Testis (tissue), 2 donors: ENCODE measurements at regions not wholly inside any gene's neighbourhood (a gene's known extent, or its start where the extent isn't known, plus 50 kb on each side); places are given as distances from the start of the nearest gene placed in this dataset.

ENCODE experiments used
- DNase-seq: peaks from one replicate; pipeline ENCODE4 v3.0.0-alpha.2; 2019
- H3K27ac ChIP-seq, 2 donors: fragments of 200-600 bp; sonication (generic); one replicate each; pipeline ENCODE4 v1.5.1; 2019
- H3K27me3 ChIP-seq: fragments of 200-600 bp; sonication (generic); one replicate; pipeline ENCODE4 v1.5.1; 2019
- H3K36me3 ChIP-seq: fragments of 200-600 bp; sonication (generic); one replicate; pipeline ENCODE4 v1.5.1; 2017; ENCODE audit warnings: low read depth; ENCODE audit errors: missing control alignments
- H3K4me1 ChIP-seq: fragments of 200-600 bp; sonication (generic); one replicate; pipeline ENCODE4 v1.5.1; 2019
- H3K4me3 ChIP-seq, 2 donors: fragments of 200-600 bp; sonication (generic); one replicate each; pipeline ENCODE4 v1.5.1; 2017 to 2019
- H3K9me3 ChIP-seq: fragments of 200-600 bp; sonication (generic); one replicate; pipeline ENCODE4 v1.5.1; 2017
- POLR2A ChIP-seq: fragments of 450-650 bp; IDR thresholded peaks from one replicate; pipeline ENCODE4 v1.6.1; 2017; ENCODE audit warnings: antibody characterized with exemption, mild to moderate bottlenecking, moderate library complexity
- WGBS, 2 donors: methylation state at CpG; one replicate each; pipeline ENCODE4 v1.1.5; 2018; 5-methylcytosine and 5-hydroxymethylcytosine counted together
- intact Hi-C: fragments of 100-400 bp; cut with DNase I; formaldehyde crosslinking; loops from one replicate; pipeline ENCODE4 v1.15.1; 2023; ENCODE audit warnings: low total_unique reads
- TF ChIP-seq, protein P1 (sequence below), 3 experiments: fragments of 450-650 bp in 2 of 3; fragments of 200-600 bp in 1 of 3; sonication (generic) in 1 of 3; IDR thresholded peaks; one replicate each; pipeline ENCODE4 v1.5.1; 2016 to 2019; ENCODE audit warnings: antibody characterized with exemption in 3 of 3, mild to moderate bottlenecking in 2 of 3, moderate library complexity in 1 of 3

DNA sequence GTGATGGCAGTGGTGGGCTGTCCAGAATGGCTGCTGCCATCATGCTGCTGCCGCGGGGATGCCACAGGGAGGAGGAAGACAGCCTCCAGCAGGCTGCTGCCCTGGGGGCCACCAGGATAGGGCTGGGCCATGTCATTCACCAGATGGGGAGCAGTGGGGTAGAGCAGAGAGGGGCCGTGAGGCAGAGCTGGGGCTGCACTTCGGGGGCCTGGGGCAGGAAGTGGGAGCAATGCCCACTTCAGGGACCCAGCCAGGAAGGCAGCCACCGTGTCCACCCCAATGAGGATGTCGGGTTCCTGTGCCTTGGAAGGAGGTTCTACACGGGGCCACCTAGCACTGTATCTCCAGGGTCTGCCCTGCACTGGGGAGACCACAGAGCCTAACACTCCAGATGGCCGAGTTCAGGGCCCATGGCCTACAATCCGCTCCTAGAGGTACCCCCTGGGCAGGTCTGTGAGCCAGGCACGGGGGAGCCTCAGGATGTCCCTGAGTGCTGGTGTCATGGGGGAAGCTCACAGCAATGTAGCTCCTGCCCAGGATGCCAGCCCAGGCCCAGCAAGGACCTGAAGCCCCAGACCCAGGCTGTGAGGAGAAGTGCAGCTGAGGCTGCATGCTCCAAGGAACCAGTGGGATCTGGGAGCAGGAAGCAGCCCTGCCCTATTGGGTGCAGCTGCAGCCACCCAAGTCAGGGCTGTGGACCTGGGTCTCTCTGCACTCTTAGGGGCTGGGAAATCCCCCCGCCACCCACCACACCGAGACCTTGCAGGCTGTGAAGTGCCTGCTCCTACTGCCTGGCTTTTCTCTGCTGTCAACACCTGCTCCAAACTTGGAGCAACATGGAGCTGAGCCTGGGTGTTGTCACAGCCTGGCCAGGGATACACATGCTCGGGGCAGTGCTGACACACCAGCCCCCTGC lies 140.3 kb downstream of the PDHA2 start:
- no peaks in the 10 kb centered on the region for H3K27me3 ChIP-seq
- intact Hi-C loops, result no loop called here
- H3K9me3 ChIP-seq, result no peaks in the 10 kb centered on the region
- H3K4me1 ChIP-seq, result no peaks in the 10 kb centered on the region
- TF ChIP-seq, protein P1, sequence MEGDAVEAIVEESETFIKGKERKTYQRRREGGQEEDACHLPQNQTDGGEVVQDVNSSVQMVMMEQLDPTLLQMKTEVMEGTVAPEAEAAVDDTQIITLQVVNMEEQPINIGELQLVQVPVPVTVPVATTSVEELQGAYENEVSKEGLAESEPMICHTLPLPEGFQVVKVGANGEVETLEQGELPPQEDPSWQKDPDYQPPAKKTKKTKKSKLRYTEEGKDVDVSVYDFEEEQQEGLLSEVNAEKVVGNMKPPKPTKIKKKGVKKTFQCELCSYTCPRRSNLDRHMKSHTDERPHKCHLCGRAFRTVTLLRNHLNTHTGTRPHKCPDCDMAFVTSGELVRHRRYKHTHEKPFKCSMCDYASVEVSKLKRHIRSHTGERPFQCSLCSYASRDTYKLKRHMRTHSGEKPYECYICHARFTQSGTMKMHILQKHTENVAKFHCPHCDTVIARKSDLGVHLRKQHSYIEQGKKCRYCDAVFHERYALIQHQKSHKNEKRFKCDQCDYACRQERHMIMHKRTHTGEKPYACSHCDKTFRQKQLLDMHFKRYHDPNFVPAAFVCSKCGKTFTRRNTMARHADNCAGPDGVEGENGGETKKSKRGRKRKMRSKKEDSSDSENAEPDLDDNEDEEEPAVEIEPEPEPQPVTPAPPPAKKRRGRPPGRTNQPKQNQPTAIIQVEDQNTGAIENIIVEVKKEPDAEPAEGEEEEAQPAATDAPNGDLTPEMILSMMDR (IDR thresholded peaks at IDR 0.05), result no peak
- TF ChIP-seq POLR2A, result no peak
- no peaks in the 10 kb centered on the region for H3K36me3 ChIP-seq
- 98 to 100% methylated on average over 2 to 11 of the region's 13 CpGs for WGBS, 2 donors
- no peak overlapping the region for H3K4me3 ChIP-seq
- H3K27ac ChIP-seq, result no peak overlapping the region
- DNase-seq, result no peak

DNA sequence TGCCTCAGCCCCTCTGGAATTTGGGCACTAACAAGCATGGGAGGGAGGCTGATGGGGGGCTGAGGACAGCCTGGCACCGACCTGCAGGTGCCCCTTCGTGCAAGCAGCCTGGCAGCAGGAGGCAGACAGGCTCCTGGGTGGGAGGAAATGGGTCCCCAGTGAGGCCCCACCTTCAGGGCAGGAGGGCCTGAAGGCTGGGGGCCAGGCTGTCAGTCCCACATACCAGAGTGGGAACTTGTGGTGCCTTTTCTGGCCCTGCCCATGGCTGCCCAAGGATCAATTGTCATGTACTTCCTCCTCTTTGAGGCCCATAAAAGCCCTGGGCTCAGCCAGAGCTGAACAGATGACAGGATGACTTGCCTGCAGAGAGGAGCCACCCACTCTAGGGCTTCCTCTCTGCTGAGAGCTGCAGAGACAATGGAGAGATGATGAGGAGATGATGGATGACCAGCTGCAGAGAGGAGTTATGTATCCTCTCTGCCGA lies 141.0 kb downstream of the PDHA2 start:
- intact Hi-C loops, result no loop called here
- H3K27me3 ChIP-seq, result no peaks in the 10 kb centered on the region
- no peak for DNase-seq
- no peak overlapping the region for H3K27ac ChIP-seq
- H3K4me3 ChIP-seq, result no peak overlapping the region
- no peaks in the 10 kb centered on the region for H3K9me3 ChIP-seq
- no peaks in the 10 kb centered on the region for H3K4me1 ChIP-seq
- 89 to 100% methylated on average over 1 to 3 of the region's 3 CpGs for WGBS, 2 donors
- H3K36me3 ChIP-seq, result no peaks in the 10 kb centered on the region
- TF ChIP-seq, protein P1 (IDR thresholded peaks at IDR 0.05), result no peak
- no peak for TF ChIP-seq POLR2A

DNA sequence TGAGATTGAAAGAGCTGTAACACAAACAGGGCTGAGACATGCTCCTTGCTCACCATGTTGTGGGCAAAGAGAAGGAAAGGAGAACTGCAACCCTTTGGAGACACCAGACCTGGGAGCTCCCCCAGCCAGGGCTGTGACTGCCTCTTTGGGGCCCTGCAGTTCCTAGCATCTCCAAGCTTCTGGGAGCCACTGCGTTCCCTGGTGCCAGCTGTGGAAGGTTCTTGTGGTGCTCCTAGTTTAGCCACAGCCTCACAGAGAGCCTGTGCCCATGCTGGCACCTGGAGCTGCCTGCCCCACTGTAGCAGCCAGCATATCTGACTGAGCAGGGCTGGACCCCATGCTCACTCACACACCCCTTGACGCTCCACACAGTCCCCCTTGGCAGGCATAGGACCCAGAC lies 141.7 kb downstream of the PDHA2 start:
- H3K36me3 ChIP-seq, result no peaks in the 10 kb centered on the region
- intact Hi-C loops, result no loop called here
- WGBS, 2 donors, result 82 to 88% methylated on average over 1 to 2 of the region's 2 CpGs
- DNase-seq, result no peak
- TF ChIP-seq, protein P1 (IDR thresholded peaks at IDR 0.05), result no peak
- TF ChIP-seq POLR2A, result no peak
- no peaks in the 10 kb centered on the region for H3K9me3 ChIP-seq
- no peak overlapping the region for H3K27ac ChIP-seq
- no peak overlapping the region for H3K4me3 ChIP-seq
- H3K4me1 ChIP-seq, result no peaks in the 10 kb centered on the region
- no peaks in the 10 kb centered on the region for H3K27me3 ChIP-seq

DNA sequence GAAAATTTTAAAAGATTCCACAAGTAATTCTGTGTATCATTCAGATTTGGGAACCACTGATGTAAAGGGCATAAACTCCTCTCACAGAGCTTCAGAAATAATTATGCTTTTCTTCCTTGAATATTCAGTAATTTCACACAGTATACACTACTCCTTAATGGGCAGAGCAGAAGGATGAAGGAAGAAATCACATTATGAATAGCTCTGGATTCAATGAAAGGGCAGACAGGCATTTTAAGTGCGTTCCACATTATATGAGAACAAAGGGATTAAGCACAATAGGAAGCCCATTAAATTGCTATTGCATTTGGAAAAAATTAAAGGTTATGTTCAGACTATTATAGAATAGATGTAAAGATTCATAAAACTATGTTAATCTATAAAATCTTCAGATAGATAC lies 142.6 kb downstream of the PDHA2 start:
- 88% methylated on average over 1 of the region's 1 CpG for WGBS, 2 donors
- Histone ChIP-seq H3K27me3 (no peaks in the 10 kb centered on the region), H3K4me1 (no peaks in the 10 kb centered on the region), H3K4me3 (no peak overlapping the region), H3K27ac (no peak overlapping the region), H3K36me3 (no peaks in the 10 kb centered on the region), H3K9me3 (no peaks in the 10 kb centered on the region)
- no peak for TF ChIP-seq POLR2A
- TF ChIP-seq, protein P1 (IDR thresholded peaks at IDR 0.05), result no peak
- DNase-seq, result no peak
- intact Hi-C loops, result no loop called here

DNA sequence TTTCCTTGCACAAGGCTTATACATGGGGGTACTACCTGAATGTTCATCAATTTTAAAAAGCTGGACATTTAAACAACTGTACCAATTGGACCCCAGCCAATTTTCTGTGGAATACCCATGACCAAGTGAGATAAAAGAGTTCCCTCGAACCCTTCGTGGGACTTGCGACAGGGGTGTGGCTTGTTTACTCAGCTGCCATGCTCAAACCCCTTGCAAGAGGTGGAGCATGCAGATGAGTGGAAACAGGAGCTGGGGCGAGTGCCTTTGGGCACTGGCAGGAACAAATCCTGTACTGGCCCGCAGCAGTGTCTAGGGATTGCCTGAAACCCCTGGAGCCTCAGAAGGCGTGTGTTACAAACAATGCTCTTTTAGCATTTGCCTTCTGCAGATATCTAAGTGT lies 144.2 kb downstream of the PDHA2 start:
- intact Hi-C loops, result no loop called here
- Histone ChIP-seq H3K4me1 (no peaks in the 10 kb centered on the region), H3K27me3 (no peaks in the 10 kb centered on the region), H3K27ac (no peak overlapping the region), H3K4me3 (no peak overlapping the region), H3K36me3 (no peaks in the 10 kb centered on the region), H3K9me3 (no peaks in the 10 kb centered on the region)
- no peak for DNase-seq
- TF ChIP-seq, protein P1 (IDR thresholded peaks at IDR 0.05), result no peak
- TF ChIP-seq POLR2A, result no peak
- whole genome bisulfite sequencing, 2 donors, result 76 to 80% methylated on average over 2 to 6 of the region's 6 CpGs
